T47D (cell line): ENCODE measurements at regions not wholly inside any gene's neighbourhood (a gene's known extent, or its start where the extent isn't known, plus 50 kb on each side); places are given as distances from the start of the nearest gene placed in this dataset.

Source experiments
- DNase-seq, 2 experiments: peaks; one replicate each; pipeline versions ENCODE4 v3.0.0 to v3.0.0-alpha.2; 2011 to 2012; ENCODE audit warnings: low read depth in 1 of 2, low spot score in 1 of 2
- JUND ChIP-seq: IDR thresholded peaks from 2 replicates; pipeline ENCODE4 v1.6.1; 2012; ENCODE audit warnings: low read depth
- in situ Hi-C: cut with HindIII; loops from 2 replicates; pipeline ENCODE4 v1.10.0; 2016; ENCODE audit warnings: low sequenced_read_pairs, low pct_unique_long_range_greater_than_20kb

DNA sequence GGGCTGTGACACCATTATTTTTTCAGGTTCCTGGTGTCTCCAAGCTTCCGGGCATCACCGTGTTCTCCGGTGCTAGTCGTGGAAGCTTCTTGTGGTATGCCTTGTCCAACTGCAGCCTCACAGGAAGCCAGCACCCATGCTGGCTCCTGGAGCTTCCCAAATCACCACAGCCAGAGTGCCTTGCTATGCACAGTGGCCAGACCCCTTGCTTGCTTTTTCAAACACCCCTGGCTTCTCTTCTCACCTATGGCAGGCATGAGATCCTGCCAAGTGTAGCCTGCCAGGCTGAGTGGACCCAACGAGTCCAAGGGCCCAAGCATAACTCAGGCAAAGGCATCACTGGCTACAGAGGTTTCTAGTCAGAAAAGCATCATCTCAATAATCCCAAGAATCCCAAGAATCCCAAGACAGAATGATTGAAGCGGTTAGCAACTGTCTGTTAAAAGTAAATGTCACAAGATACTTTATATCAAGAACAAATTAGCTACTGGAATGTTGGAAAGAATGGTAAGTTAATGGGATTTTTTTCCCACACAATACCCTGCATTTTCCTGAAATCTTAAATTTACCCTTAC lies 1522.9 kb downstream of the PCDH18 start:
- TF ChIP-seq JUND, result no peak
- no peak for DNase-seq
- in situ Hi-C loops, result no loop called here

DNA sequence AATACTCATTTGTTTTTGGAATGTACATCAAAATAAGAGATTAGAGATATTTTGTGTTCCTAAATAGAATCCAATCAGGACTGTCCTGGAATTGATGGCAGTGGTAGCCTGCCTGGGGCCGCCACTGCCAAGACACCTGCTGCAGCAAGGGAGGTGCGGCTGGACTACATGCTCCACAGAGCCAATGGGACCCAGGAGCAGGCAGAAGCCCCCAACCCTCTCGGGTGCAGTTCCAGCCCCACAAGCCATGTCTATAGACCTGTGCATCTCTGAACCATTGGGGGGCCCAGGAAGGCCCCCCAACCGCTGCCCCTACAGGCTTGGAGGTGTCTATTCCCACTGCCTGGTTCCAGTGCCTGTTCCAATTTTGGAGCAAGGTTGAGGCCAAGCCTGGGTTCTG lies 1524.3 kb downstream of the PCDH18 start:
- no peak for DNase-seq
- in situ Hi-C loops, result no loop called here
- TF ChIP-seq JUND, result no peak

DNA sequence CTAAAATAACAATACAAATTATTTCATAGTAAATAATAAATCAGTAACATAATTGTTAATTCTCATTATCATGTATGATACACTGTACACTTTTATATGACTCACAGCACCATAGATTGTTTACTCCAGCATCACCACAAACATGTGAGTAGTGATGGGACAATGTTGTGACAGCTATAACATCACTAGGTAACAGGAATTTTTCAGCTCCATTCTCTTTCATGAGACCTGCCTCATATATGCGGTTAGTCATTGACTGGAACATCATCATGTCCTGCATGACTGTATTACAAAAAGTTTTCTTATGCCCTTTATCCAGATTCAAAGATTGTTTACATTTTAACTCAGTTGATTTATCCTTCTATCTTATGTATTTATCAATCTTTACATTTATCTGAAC lies 1530.0 kb downstream of the PCDH18 start:
- in situ Hi-C loops, result no loop called here
- no peak for TF ChIP-seq JUND
- DNase-seq, result no peak

DNA sequence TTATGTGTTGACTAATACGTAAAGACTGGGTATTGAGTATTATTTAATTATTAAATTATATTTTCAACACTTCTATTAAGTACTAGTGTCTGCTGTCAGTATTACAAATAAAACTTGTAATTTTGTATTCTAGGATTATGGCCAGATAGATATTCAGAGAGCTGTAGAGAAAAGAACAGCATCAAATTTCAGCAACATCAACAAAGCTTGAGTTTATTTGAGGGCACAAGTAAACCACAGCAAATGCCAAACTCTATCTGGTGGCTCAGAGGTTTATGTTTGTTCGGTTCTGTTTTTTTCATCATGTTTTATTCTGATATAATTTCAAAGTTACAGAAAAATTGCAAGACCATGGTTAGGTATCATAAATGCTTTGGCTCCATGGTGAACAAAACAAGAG lies 1530.5 kb downstream of the PCDH18 start:
- in situ Hi-C loops, result no loop called here
- DNase-seq, result no peak
- no peak for TF ChIP-seq JUND

DNA sequence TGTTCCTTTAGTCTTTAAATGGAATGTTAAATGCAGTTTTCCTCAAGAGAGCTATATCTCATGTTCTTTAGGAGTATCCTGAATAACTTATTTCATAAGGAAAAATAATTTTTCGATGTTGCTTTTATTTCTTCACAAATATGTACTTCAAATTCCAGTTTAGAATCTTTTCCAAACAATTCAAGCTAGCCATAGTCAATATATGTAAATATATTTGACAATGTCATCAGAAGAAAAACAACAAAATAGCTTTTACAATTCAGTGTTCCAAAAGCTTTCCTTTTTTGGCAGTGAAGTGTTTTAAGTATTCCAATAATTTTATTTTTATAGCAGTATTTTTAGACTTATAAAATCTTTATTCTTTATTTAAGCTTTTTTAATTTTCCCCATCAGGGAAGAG lies 1532.0 kb downstream of the PCDH18 start:
- in situ Hi-C loops, result no loop called here
- DNase-seq, result no peak
- TF ChIP-seq JUND, result no peak

DNA sequence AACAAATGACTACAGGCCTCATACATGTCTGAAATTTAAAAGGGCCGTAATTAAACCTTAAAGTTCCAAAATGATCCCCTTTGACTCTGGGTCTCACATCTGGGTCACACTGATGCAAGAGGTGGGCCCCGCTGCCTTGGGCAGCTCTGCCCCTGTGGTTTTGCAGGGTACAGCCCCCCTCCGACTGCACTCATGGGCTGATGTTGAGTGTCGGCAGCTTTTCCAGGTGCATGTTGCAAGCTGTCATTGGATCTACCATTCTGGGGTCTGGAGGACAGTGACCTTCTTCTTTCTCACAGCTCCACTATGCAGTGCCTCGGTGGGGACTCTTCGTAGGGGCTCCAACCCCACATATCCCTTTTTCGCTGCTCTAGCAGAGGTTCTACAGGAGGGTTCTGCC lies 1537.9 kb downstream of the PCDH18 start:
- no peak for DNase-seq
- TF ChIP-seq JUND, result no peak
- in situ Hi-C loops, result no loop called here

DNA sequence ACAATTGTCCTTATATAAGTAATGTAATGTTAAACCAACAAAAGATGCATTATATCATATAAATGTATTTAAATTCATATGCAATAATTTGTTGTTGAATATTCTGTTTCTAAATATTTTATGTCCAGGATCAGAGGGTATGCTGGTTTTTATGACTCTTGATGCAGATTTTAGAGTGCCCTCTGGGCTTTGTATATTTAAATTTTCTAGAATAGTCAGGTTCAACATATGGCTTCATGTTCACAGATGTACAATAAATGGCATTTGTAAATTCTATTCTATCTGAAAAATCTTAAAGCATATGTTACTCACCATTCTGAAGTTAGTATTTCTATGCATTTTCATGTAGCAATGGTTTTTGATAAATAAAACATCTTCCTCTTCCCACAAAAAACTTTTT lies 1555.4 kb downstream of the PCDH18 start:
- no peak for DNase-seq
- TF ChIP-seq JUND, result no peak
- in situ Hi-C loops, result no loop called here

DNA sequence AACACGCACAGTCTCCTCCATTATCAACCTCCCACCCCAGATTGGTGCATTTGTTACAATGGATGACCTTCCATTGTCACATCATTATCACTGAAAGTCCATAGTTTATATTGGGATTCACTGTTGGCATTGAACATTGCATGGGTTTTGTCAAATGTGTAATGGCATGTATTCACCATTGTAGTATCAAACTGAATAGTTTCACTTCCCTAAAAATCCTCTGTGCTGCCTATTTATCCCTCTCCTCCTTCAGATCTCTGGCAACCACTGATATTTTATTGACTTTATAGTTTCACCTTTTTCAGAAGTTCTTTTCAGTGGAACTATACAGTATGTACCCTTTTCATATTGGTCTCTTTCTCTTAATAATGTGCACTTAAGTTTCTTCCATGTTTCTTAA lies 1565.4 kb downstream of the PCDH18 start:
- no peak for DNase-seq
- in situ Hi-C loops, result no loop called here
- TF ChIP-seq JUND, result no peak

DNA sequence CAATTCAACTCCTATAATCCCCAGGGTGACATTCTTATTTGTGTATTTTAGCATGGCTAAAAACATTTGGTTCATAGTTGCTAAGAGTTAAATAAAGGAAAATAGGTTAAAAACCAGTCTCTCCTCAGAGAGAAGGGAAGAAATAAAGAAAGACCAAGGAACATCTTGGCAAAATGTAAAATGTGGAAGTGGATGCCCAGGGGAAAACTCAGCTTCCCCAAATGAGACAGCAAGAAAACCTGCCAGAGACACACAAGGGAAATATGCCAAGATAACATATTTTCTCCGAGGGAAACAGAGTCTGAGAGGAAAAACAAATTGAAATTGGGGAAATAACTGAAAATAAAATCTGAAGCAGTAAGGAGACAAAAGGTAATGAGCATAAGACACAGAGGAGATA lies 1569.3 kb downstream of the PCDH18 start:
- DNase-seq, result no peak
- TF ChIP-seq JUND, result no peak
- in situ Hi-C loops, result no loop called here

DNA sequence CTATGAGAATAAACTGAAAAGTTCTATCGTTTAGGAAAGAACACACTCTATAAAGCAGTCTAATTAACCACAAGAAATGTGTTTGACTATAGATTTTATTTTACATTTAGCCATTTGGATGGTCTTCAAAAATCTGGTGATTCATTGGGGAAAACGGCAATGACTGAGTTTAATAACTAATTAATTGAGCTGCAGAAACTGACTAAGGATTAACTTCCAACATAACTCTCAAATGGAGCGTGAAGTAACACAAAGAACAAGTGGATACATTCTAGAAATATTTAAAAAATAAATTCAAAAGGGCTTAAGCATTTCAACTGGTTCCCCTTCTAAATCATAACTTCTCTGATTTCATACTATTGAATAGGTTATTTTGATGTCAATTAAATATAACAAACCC lies 1582.4 kb downstream of the PCDH18 start:
- no peak for TF ChIP-seq JUND
- DNase-seq, result no peak
- in situ Hi-C loops, result no loop called here

DNA sequence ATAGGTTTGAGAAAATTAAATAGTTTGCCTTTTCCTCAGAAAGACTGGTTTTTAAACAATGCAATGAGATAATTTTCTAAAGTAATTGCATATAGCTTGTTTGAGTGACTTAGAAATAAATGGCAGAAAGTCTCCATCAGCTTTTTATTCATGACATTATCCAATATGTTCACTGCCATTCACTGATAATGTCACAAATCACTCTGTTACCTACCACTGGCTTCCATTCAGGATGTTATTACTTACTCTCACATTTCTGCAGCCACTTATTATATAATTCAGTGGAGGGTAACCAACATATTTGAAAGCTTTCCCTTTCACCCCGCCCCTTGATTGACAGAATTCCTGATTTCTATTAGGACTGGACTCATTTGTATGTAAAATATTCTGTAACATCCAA lies 1583.5 kb downstream of the PCDH18 start:
- in situ Hi-C loops, result no loop called here
- no peak for DNase-seq
- no peak for TF ChIP-seq JUND

DNA sequence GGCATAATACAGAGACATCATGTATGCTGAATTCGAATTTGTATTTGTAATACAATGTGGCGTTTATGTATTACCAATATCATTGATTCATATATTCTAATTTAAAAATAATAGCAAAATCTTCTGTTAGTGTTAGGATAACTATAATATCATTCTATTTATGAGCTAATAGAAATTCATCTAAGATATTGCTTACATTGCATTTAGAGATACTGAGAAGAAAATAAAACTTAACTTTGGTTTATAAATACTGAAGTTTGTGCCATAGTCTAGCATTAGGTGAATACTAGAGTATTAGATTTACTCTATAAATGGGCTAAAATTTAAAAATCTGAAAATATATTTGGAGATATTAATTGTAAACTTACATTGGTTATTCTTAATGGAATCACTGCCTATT lies 1590.6 kb downstream of the PCDH18 start:
- in situ Hi-C loops, result no loop called here
- no peak for DNase-seq
- TF ChIP-seq JUND, result no peak

DNA sequence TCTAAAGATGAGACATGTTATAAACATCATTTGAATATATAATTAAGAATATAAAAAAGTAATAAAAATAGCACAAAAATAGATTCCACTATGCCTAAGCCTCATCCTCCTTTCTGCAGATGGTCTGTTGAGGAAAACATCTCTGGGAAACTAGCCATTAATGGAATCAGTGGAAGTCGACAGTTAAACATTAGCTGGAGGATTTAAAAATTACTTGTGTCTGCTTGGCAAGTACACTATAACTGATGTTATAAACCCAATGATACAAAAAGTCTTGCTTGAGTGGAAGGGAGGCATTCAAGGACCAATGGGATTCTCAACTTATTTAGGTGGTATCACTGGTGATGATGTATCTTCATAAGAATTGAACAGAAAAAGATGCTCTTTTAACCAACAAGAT lies 1598.3 kb downstream of the PCDH18 start:
- in situ Hi-C loops, result no loop called here
- no peak for DNase-seq
- TF ChIP-seq JUND, result no peak

DNA sequence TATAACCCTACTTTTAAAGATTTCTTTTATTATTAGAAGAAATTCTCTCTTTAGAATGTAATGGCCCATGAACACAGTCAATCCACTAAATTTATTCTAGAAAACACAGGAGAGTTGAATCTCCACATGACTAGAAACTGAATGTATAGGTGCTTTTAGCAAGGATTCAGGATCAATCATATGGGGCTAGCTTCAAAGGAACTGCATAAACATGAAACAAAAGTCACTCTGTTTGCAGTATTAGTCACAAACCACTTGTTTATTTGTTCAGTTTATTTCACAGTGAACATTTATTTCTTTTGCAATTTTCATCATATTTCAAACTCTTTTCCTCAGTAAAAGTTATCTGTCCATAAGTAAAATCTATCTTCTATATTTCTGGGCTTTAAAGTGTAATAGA lies 1604.6 kb downstream of the PCDH18 start:
- no peak for TF ChIP-seq JUND
- in situ Hi-C loops, result no loop called here
- DNase-seq, result no peak
